Vagina (tissue), 2 donors: ENCODE measurements at regions not wholly inside any gene's neighbourhood (a gene's known extent, or its start where the extent isn't known, plus 50 kb on each side); places are given as distances from the start of the nearest gene placed in this dataset.

ENCODE experiments used
- DNase-seq, 2 donors: peaks; one replicate each; pipeline ENCODE4 v3.0.0-alpha.2; 2017; ENCODE audit errors: extremely low spot score in 2 of 2
- H3K27ac ChIP-seq: fragments of 200-600 bp; sonication (generic); one replicate; pipeline ENCODE4 v1.5.1; 2019
- H3K27me3 ChIP-seq: fragments of 200-600 bp; sonication (generic); one replicate; pipeline ENCODE4 v1.5.1; 2019
- H3K36me3 ChIP-seq, 2 donors: fragments of 200-600 bp; sonication (generic); one replicate each; pipeline ENCODE4 v1.5.1; 2017 to 2019
- H3K4me1 ChIP-seq: fragments of 200-600 bp; sonication (generic); one replicate; pipeline ENCODE4 v1.5.1; 2019
- H3K4me3 ChIP-seq, 2 donors: fragments of 200-600 bp; sonication (generic); 1 replicate in 1 of 2; 2 replicates in 1 of 2; pipeline ENCODE4 v1.5.1; 2016 to 2019
- H3K9me3 ChIP-seq: fragments of 200-600 bp; sonication (generic); one replicate; pipeline ENCODE4 v1.5.1; 2019
- CTCF ChIP-seq, 3 experiments: fragments of 450-650 bp in 2 of 3; fragments of 200-600 bp in 1 of 3; sonication (generic) in 1 of 3; IDR thresholded peaks; one replicate each; pipeline ENCODE4 v1.5.1; 2017 to 2019; ENCODE audit warnings: antibody characterized with exemption in 3 of 3, mild to moderate bottlenecking in 2 of 3, moderate library complexity in 2 of 3
- POLR2A ChIP-seq, 2 donors: fragments of 450-650 bp; IDR thresholded peaks; one replicate each; pipeline ENCODE4 v1.6.1; 2017; ENCODE audit warnings: antibody characterized with exemption in 2 of 2, mild to moderate bottlenecking in 2 of 2, moderate library complexity in 2 of 2
- POLR2AphosphoS5 ChIP-seq, 2 donors: sonication (generic); formaldehyde crosslinking; IDR thresholded peaks; one replicate each; pipeline ENCODE4 v1.9.0; 2017; ENCODE audit warnings: antibody characterized with exemption in 2 of 2, mild to moderate bottlenecking in 2 of 2, low read depth in 1 of 2; ENCODE audit not compliant: insufficient read depth in 1 of 2
- intact Hi-C: fragments of 100-400 bp; cut with DNase I; formaldehyde crosslinking; loops from one replicate; pipeline ENCODE4 v1.15.1; 2023

GRCh38 chrX:39766085-39766726 lies 331.6 kb downstream of the BCOR start:
- no peak overlapping the region for H3K27ac ChIP-seq
- H3K9me3 ChIP-seq = no peaks in the 10 kb centered on the region
- no peaks in the 10 kb centered on the region for H3K27me3 ChIP-seq
- intact Hi-C loops = no loop called here
- H3K36me3 ChIP-seq = no peaks in the 10 kb centered on the region
- no peaks in the 10 kb centered on the region for H3K4me1 ChIP-seq
- H3K4me3 ChIP-seq = no peak overlapping the region
- TF ChIP-seq POLR2AphosphoS5 (IDR thresholded peaks at IDR 0.05; ENCODE audit: insufficient read depth in 1 of 2, low read depth in 1 of 2) (no peak), POLR2A (IDR thresholded peaks at IDR 0.05) (no peak), CTCF (IDR thresholded peaks at IDR 0.05) (no peak)
- DNase-seq = no peak

- Histone ChIP-seq H3K9me3 (no peaks in the 10 kb centered on the region), H3K4me1 (no peaks in the 10 kb centered on the region), H3K27ac (no peak overlapping the region), H3K4me3 (no peak overlapping the region), H3K36me3 (no peaks in the 10 kb centered on the region), H3K27me3 (no peaks in the 10 kb centered on the region)
- intact Hi-C loops = no loop called here
- DNase-seq = no peak
- TF ChIP-seq POLR2A (IDR thresholded peaks at IDR 0.05) (no peak), POLR2AphosphoS5 (IDR thresholded peaks at IDR 0.05; ENCODE audit: insufficient read depth in 1 of 2, low read depth in 1 of 2) (no peak), CTCF (IDR thresholded peaks at IDR 0.05) (no peak)
Measured at GRCh38 chrX:39766855-39767254, 330.9 kb downstream of the BCOR start.

GRCh38 chrX:39767446-39767845 lies 330.3 kb downstream of the BCOR start:
- no peak overlapping the region for H3K4me3 ChIP-seq
- intact Hi-C loops = no loop called here
- H3K27ac ChIP-seq = no peak overlapping the region
- no peaks in the 10 kb centered on the region for H3K36me3 ChIP-seq
- H3K9me3 ChIP-seq = no peaks in the 10 kb centered on the region
- no peaks in the 10 kb centered on the region for H3K27me3 ChIP-seq
- TF ChIP-seq POLR2AphosphoS5 (IDR thresholded peaks at IDR 0.05; ENCODE audit: insufficient read depth in 1 of 2, low read depth in 1 of 2) = no peak
- TF ChIP-seq POLR2A (IDR thresholded peaks at IDR 0.05) = no peak
- no peak for TF ChIP-seq CTCF (IDR thresholded peaks at IDR 0.05)
- DNase-seq = no peak
- no peaks in the 10 kb centered on the region for H3K4me1 ChIP-seq

DNA sequence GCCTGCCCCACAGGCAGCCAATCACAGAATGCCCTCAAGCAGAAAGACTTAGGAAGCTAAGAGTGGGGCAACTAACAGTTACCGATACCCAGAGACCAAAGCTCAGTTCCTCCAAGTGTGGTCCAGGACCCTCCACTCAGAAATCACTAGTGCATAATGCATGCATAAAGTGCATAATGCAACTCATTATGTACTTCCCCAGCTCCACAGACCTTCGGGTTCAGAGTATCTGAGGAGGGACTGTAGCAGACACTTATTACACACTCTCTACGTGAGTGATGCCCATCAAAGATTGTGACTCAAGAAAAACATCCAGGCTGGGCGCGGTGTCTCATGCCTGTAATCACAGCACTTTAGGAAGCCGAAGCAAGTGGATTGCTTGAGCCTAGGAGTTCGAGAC lies 328.0 kb downstream of the BCOR start:
- DNase-seq = no peak
- no peak overlapping the region for H3K4me3 ChIP-seq
- intact Hi-C loops = no loop called here
- H3K36me3 ChIP-seq = no peaks in the 10 kb centered on the region
- H3K9me3 ChIP-seq = no peaks in the 10 kb centered on the region
- no peak overlapping the region for H3K27ac ChIP-seq
- H3K27me3 ChIP-seq = no peaks in the 10 kb centered on the region
- H3K4me1 ChIP-seq = no peaks in the 10 kb centered on the region
- TF ChIP-seq POLR2A (IDR thresholded peaks at IDR 0.05) (no peak), CTCF (IDR thresholded peaks at IDR 0.05) (no peak), POLR2AphosphoS5 (IDR thresholded peaks at IDR 0.05; ENCODE audit: insufficient read depth in 1 of 2, low read depth in 1 of 2) (no peak)

DNA sequence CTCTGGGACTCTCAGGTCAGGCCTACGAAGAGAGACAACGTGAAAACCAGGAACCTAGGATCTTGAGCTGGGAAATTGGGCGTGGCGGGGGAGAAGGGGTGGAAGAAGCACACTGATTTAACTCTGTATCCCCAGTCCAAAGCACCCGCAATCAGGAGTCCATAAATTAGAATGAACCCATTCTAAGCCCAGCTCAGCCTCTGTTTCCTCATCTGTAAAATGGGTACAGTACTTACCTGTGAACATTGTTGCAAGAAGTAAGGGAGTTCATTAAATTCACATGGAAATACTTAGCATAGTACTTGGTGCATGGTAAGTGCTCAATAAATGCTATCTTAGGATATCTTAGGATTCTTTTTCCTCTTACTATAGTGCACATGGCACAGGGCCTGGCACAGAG lies 326.7 kb downstream of the BCOR start:
- Histone ChIP-seq H3K4me3 (no peak overlapping the region), H3K36me3 (no peaks in the 10 kb centered on the region), H3K9me3 (no peaks in the 10 kb centered on the region), H3K4me1 (no peaks in the 10 kb centered on the region), H3K27ac (no peak overlapping the region), H3K27me3 (no peaks in the 10 kb centered on the region)
- no peak for TF ChIP-seq POLR2A (IDR thresholded peaks at IDR 0.05)
- TF ChIP-seq POLR2AphosphoS5 (IDR thresholded peaks at IDR 0.05; ENCODE audit: insufficient read depth in 1 of 2, low read depth in 1 of 2) = no peak
- TF ChIP-seq CTCF (IDR thresholded peaks at IDR 0.05) = no peak
- DNase-seq = no peak
- intact Hi-C loops = no loop called here
